ENCODE measurements at regions not wholly inside any gene's neighbourhood (a gene's known extent, or its start where the extent isn't known, plus 50 kb on each side); places are given as distances from the start of the nearest gene placed in this dataset.

- TF ChIP-seq ISL1 (CRISPR knock-in tag; IDR thresholded peaks at IDR 0.05) (peak; percentile 76), SNAI2 (CRISPR knock-in tag; IDR thresholded peaks at IDR 0.05) (no peak)
- peak; percentile 59 for ATAC-seq
Observed at GRCh38 chr1:232501854-232502253, 128.1 kb downstream of the SIPA1L2 start.

- no peak for TF ChIP-seq ZNF70 (CRISPR knock-in tag; IDR thresholded peaks at IDR 0.05)
- ATAC-seq = no peak
Observed at GRCh38 chr1:232499188-232499587, 130.7 kb downstream of the SIPA1L2 start.

GRCh38 chr1:232493869-232494268 is 136.1 kb downstream of the SIPA1L2 start:
- ATAC-seq = no peak
- no peak for TF ChIP-seq ZNF70 (CRISPR knock-in tag; IDR thresholded peaks at IDR 0.05)
- no peak for TF ChIP-seq POU6F1 (CRISPR knock-in tag; IDR thresholded peaks at IDR 0.05; ENCODE audit: borderline replicate concordance, low read depth)
- TF ChIP-seq CSDC2 (CRISPR knock-in tag; IDR thresholded peaks at IDR 0.05) = no peak
- no peak for TF ChIP-seq RARB (CRISPR knock-in tag; IDR thresholded peaks at IDR 0.05)
- no peak for TF ChIP-seq ISL1 (CRISPR knock-in tag; IDR thresholded peaks at IDR 0.05)
- TF ChIP-seq PPARA (CRISPR knock-in tag; IDR thresholded peaks at IDR 0.05; ENCODE audit: borderline replicate concordance) = no peak
- TF ChIP-seq ZFP3 (CRISPR knock-in tag; IDR thresholded peaks at IDR 0.05) = no peak
- no peak for TF ChIP-seq ZNF565 (CRISPR knock-in tag; conservative IDR thresholded peaks at IDR 0.05; ENCODE audit: low read depth)
- TF ChIP-seq TCF4 (CRISPR knock-in tag; IDR thresholded peaks at IDR 0.05; ENCODE audit: borderline replicate concordance) = no peak
- TF ChIP-seq CSRNP3 (CRISPR knock-in tag; IDR thresholded peaks at IDR 0.05) = no peak

- no peak for TF ChIP-seq ZFP3 (CRISPR knock-in tag; IDR thresholded peaks at IDR 0.05)
- no peak for TF ChIP-seq TCF4 (CRISPR knock-in tag; IDR thresholded peaks at IDR 0.05; ENCODE audit: borderline replicate concordance)
- TF ChIP-seq CSDC2 (CRISPR knock-in tag; IDR thresholded peaks at IDR 0.05) = no peak
- TF ChIP-seq TSHZ2 (CRISPR knock-in tag; IDR thresholded peaks at IDR 0.05) = no peak
- TF ChIP-seq CSRNP3 (CRISPR knock-in tag; IDR thresholded peaks at IDR 0.05) = no peak
- no peak for TF ChIP-seq POU6F1 (CRISPR knock-in tag; IDR thresholded peaks at IDR 0.05; ENCODE audit: borderline replicate concordance, low read depth)
- TF ChIP-seq ZNF8 (CRISPR knock-in tag; IDR thresholded peaks at IDR 0.05) = no peak
- no peak for TF ChIP-seq CREB5 (CRISPR knock-in tag; IDR thresholded peaks at IDR 0.05; ENCODE audit: low read depth)
- TF ChIP-seq SNAI2 (CRISPR knock-in tag; IDR thresholded peaks at IDR 0.05) = no peak
- no peak for TF ChIP-seq ISL1 (CRISPR knock-in tag; IDR thresholded peaks at IDR 0.05)
- no peak for TF ChIP-seq BACH2 (CRISPR knock-in tag; IDR thresholded peaks at IDR 0.05; ENCODE audit: borderline replicate concordance)
- TF ChIP-seq ZFP30 (CRISPR knock-in tag; IDR thresholded peaks at IDR 0.05) = no peak
- ATAC-seq = no peak
Observed at GRCh38 chr1:232489256-232489655, 140.7 kb downstream of the SIPA1L2 start.
